ENCODE measurements at regions not wholly inside any gene's neighbourhood (a gene's known extent, or its start where the extent isn't known, plus 50 kb on each side); places are given as distances from the start of the nearest gene placed in this dataset.

- TF ChIP-seq PATZ1 (CRISPR knock-in tag; IDR thresholded peaks at IDR 0.05; ENCODE audit: borderline replicate concordance) (no peak), ZKSCAN1 (IDR thresholded peaks at IDR 0.05; ENCODE audit: low read depth, low read length) (no peak), PURB (CRISPR knock-in tag; IDR thresholded peaks at IDR 0.05; ENCODE audit: low read depth) (no peak), HNRNPH1 (optimal IDR thresholded peaks at IDR 0.05; ENCODE audit: low read depth, low read length) (no peak), GATAD2B (IDR thresholded peaks at IDR 0.05; ENCODE audit: borderline replicate concordance) (no peak), FOXM1 (IDR thresholded peaks at IDR 0.05; ENCODE audit: low read depth) (no peak), FOXM1 (CRISPR knock-in tag; IDR thresholded peaks at IDR 0.05; ENCODE audit: low read depth) (no peak), NFATC3 (IDR thresholded peaks at IDR 0.05) (no peak), CBFA2T2 (conservative IDR thresholded peaks at IDR 0.05) (no peak), THAP12 (CRISPR knock-in tag; IDR thresholded peaks at IDR 0.05) (no peak), ZNF239 (CRISPR knock-in tag; IDR thresholded peaks at IDR 0.05) (no peak), NCOA1 (IDR thresholded peaks at IDR 0.05; ENCODE audit: low read depth) (no peak), ZNF592 (IDR thresholded peaks at IDR 0.05) (no peak), ZNF785 (CRISPR knock-in tag; IDR thresholded peaks at IDR 0.05) (no peak), BRD9 (IDR thresholded peaks at IDR 0.05; ENCODE audit: low read depth, partially characterized antibody) (no peak), ZBTB12 (CRISPR knock-in tag; IDR thresholded peaks at IDR 0.05) (no peak)
These were observed 452.9 kb upstream of the B3GAT1 start (continued) for GRCh38 chr11:134864968-134865305.
